Progenitor cell of endocrine pancreas (in vitro differentiated cells): ENCODE measurements at regions not wholly inside any gene's neighbourhood (a gene's known extent, or its start where the extent isn't known, plus 50 kb on each side); places are given as distances from the start of the nearest gene placed in this dataset.

ENCODE experiments used
- DNase-seq: peaks from one replicate; pipeline ENCODE4 v3.0.0; 2021; ENCODE audit warnings: low spot score; ENCODE audit not compliant: unreplicated experiment
- H3K27ac Mint-ChIP-seq: 2 replicates; pipeline ENCODE4 v1.8.0; 2021; ENCODE audit warnings: mild to moderate bottlenecking, moderate library complexity, mixed read lengths
- H3K27me3 Mint-ChIP-seq: 2 replicates; pipeline ENCODE4 v1.8.0; 2021; ENCODE audit warnings: mixed read lengths
- H3K36me3 Mint-ChIP-seq: 2 replicates; pipeline ENCODE4 v1.8.0; 2022; ENCODE audit warnings: mixed read lengths; ENCODE audit not compliant: insufficient read depth
- H3K4me1 Mint-ChIP-seq: 2 replicates; pipeline ENCODE4 v1.8.0; 2021; ENCODE audit warnings: low read depth, mixed read lengths
- H3K4me3 Mint-ChIP-seq: 2 replicates; pipeline ENCODE4 v1.8.0; 2021; ENCODE audit warnings: low read depth, mild to moderate bottlenecking, moderate library complexity, mixed read lengths
- H3K9me3 Mint-ChIP-seq: 2 replicates; pipeline ENCODE4 v1.8.0; 2021; ENCODE audit warnings: low read depth, mixed read lengths
- TF ChIP-seq, protein P1 (sequence below): fragments of 200-600 bp; sonication (generic); IDR thresholded peaks from one replicate; pipeline ENCODE4 v1.5.0; 2021; ENCODE audit warnings: antibody characterized with exemption, mild to moderate bottlenecking; ENCODE audit not compliant: unreplicated experiment

DNA sequence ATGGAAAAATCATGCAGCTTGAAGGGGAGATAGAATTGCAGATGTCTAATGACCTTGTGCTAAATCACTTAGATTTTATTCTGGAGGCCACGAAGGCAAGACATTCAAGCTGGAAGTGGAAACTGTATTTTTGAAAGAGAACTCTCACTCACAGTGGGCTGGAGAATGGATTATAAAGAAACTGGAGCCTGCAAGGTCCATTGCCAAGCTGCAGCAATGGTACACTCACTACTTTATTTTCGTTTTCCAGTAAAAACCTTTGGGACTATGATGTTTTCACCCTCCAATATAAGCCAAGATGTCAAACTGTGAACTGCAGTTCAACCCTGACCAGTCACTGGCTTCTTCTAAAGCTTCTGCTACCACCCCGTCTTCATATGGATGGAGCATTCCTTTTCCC, 62.0 kb downstream of the SKIDA1 start:
- no peak overlapping the region for H3K27ac Mint-ChIP-seq
- peaks cover 3% of the 10 kb centered on the region for H3K27me3 Mint-ChIP-seq
- no peaks in the 10 kb centered on the region for H3K9me3 Mint-ChIP-seq
- TF ChIP-seq, protein P1, sequence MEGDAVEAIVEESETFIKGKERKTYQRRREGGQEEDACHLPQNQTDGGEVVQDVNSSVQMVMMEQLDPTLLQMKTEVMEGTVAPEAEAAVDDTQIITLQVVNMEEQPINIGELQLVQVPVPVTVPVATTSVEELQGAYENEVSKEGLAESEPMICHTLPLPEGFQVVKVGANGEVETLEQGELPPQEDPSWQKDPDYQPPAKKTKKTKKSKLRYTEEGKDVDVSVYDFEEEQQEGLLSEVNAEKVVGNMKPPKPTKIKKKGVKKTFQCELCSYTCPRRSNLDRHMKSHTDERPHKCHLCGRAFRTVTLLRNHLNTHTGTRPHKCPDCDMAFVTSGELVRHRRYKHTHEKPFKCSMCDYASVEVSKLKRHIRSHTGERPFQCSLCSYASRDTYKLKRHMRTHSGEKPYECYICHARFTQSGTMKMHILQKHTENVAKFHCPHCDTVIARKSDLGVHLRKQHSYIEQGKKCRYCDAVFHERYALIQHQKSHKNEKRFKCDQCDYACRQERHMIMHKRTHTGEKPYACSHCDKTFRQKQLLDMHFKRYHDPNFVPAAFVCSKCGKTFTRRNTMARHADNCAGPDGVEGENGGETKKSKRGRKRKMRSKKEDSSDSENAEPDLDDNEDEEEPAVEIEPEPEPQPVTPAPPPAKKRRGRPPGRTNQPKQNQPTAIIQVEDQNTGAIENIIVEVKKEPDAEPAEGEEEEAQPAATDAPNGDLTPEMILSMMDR = no peak
- no peak overlapping the region for H3K4me3 Mint-ChIP-seq
- no peaks in the 10 kb centered on the region for H3K4me1 Mint-ChIP-seq
- no peaks in the 10 kb centered on the region for H3K36me3 Mint-ChIP-seq
- no peak for DNase-seq

DNA sequence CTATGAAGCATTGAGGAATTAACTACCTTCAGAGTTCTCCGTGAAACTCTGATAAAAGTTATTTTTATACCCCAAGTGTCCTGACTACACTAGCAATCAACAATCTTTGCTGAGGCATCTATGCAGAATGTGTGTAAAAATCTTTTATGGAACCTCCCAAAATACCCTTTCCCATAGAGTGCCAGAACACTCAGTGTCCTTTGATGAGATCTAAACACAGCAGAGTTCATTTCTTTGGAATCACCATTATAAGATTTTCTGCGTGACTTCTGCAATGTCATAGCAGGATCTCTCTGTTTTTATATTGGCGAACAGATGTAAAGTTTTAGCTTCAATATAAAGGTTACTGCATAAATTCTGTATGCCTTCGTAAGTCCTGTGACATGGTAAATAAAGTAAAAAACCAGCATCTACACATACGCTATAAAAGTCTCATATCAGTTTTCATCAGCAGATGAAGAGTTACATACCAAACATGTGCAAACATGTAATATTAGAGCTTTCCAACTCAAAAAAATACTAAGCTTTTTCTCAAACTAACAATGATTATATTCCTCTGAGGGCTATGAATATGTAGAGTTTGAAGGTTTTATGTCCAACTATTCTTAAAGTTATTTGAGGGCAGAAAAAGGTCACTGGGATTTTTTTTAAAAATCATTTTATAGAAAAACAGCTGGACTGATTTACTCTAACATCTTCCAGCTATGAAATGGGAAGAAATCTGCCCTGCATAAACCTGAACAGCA, 67.2 kb downstream of the SKIDA1 start:
- Mint-ChIP-seq H3K27me3 (peaks cover 2% of the 10 kb centered on the region), H3K4me1 (no peaks in the 10 kb centered on the region), H3K9me3 (no peaks in the 10 kb centered on the region), H3K27ac (no peak overlapping the region), H3K4me3 (no peak overlapping the region), H3K36me3 (no peaks in the 10 kb centered on the region)
- TF ChIP-seq, protein P1 = no peak
- DNase-seq = no peak

DNA sequence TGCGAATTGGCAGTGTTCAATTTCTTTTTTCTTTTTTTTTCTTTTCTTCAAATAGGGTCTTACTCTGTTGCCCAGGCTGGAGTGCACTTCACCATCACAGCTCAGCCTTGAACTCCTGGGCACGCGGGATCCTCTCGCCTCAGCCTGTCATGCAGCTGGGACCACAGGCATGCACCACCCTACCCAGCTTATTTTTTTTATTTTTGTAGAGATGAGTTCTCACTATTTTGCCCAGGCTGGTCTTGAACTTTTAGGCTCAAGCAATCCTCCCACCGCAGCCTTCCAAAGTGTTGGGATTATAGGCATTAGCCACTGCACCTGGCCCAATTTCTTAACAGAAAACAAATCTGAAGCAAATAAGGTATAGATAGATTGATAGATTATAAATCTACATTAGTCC, 69.3 kb downstream of the SKIDA1 start:
- no peaks in the 10 kb centered on the region for H3K27me3 Mint-ChIP-seq
- no peaks in the 10 kb centered on the region for H3K36me3 Mint-ChIP-seq
- TF ChIP-seq, protein P1 = no peak
- DNase-seq = no peak
- no peak overlapping the region for H3K4me3 Mint-ChIP-seq
- H3K27ac Mint-ChIP-seq = no peak overlapping the region
- H3K9me3 Mint-ChIP-seq = no peaks in the 10 kb centered on the region
- no peaks in the 10 kb centered on the region for H3K4me1 Mint-ChIP-seq

DNA sequence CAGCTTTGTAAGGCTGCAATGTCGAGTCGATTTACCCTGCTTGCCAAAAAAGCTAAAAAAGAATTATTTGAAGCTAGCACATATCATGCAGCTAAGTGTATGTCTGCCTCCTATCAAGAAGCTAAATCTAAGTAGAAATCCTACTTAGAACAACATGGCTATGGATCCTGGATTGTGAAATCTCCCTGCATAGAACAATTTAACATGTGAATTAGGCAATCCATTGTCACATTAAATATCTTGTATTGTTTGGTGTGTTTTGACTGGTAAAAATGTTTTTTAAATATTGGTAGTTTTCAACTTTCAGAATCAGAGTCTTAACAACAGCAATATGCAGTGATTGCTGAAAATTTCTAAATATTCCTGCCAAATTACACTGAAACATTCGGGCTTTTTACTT, 73.3 kb downstream of the SKIDA1 start:
- no peaks in the 10 kb centered on the region for H3K36me3 Mint-ChIP-seq

DNA sequence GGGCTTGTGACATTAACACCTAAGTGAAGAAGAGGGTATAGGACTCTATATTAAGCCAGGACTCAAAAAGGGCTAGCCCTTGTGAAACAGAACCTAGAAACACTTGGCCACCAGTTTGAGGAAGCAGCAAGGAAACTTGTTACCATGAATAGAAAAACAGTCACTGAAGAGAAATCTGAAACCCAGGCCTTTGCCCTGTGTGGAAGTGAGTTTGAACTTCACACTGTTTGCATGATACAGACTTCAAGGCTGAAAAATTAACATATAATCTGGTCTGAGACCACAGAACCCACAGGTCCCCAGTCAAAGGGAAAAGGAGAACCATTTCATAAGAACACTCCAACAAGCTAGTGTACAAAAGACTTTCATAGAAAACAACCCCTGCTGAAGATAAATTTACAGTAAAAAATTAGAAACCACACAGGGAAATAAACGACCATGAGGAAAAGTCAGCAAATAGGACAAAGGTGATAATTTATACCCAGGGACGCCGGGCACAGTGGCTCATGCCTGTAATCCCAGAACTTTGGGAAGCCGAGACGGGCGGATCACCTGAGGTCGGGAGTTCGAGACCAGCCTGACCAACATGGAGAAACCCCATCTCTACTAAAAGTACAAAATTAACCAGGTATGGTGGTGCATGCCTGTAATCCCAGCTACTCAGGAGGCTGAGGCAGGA, 76.1 kb downstream of the SKIDA1 start:
- no peaks in the 10 kb centered on the region for H3K27me3 Mint-ChIP-seq

More for the DNA sequence above, 73.3 kb downstream of the SKIDA1 start:
- no peak for DNase-seq
- Mint-ChIP-seq H3K27ac (no peak overlapping the region), H3K9me3 (no peaks in the 10 kb centered on the region), H3K4me1 (no peaks in the 10 kb centered on the region), H3K27me3 (no peaks in the 10 kb centered on the region), H3K4me3 (no peak overlapping the region)
- TF ChIP-seq, protein P1 = no peak

More for the DNA sequence above, 76.1 kb downstream of the SKIDA1 start:
- Mint-ChIP-seq H3K9me3 (no peaks in the 10 kb centered on the region), H3K4me1 (no peaks in the 10 kb centered on the region), H3K36me3 (no peaks in the 10 kb centered on the region), H3K27ac (no peak overlapping the region), H3K4me3 (no peak overlapping the region)
- TF ChIP-seq, protein P1 = no peak
- DNase-seq = no peak
